ENCODE measurements at regions not wholly inside any gene's neighbourhood (a gene's known extent, or its start where the extent isn't known, plus 50 kb on each side); places are given as distances from the start of the nearest gene placed in this dataset.

DNA sequence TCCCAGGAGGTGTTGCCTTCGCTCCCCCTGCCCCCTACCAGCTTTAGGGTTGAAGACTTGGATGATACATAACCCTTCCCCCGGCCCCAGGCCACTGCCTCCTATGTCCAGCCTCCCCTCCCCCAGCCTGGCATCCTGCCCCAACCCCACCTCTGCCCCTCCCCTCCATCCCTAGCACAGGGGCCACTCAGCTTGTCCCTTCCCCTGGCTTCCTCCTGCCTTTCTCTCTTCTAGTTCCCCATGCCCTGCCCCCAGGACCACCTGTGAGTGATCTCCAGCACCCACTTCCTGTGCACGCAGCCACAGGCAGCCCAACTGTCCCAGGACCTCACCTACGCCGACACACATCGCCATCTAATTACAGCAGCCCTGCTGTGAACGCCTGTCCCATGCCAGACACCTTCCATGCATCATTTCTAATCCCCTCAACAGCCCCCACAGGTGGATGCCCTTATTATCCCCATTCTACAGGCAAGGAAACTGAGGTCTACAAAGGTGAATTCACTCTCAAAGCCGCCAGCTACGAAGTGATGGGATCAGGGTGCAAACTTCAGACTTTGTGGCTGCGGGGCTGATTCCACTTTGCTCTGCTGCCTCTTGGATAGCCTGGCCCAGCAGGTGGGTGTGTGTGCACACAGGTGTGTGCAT lies 82.4 kb upstream of the CHST15 start:
- TF ChIP-seq, protein P1, sequence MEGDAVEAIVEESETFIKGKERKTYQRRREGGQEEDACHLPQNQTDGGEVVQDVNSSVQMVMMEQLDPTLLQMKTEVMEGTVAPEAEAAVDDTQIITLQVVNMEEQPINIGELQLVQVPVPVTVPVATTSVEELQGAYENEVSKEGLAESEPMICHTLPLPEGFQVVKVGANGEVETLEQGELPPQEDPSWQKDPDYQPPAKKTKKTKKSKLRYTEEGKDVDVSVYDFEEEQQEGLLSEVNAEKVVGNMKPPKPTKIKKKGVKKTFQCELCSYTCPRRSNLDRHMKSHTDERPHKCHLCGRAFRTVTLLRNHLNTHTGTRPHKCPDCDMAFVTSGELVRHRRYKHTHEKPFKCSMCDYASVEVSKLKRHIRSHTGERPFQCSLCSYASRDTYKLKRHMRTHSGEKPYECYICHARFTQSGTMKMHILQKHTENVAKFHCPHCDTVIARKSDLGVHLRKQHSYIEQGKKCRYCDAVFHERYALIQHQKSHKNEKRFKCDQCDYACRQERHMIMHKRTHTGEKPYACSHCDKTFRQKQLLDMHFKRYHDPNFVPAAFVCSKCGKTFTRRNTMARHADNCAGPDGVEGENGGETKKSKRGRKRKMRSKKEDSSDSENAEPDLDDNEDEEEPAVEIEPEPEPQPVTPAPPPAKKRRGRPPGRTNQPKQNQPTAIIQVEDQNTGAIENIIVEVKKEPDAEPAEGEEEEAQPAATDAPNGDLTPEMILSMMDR (IDR thresholded peaks at IDR 0.05): no peak
- no peak for TF ChIP-seq POLR2A (IDR thresholded peaks at IDR 0.05)

All from Peyer's patch (tissue), 4 donors.